HEK293 (cell line): ENCODE measurements at regions not wholly inside any gene's neighbourhood (a gene's known extent, or its start where the extent isn't known, plus 50 kb on each side); places are given as distances from the start of the nearest gene placed in this dataset.

Experiments
- CTCF ChIP-seq: fragments of 450-650 bp; formaldehyde crosslinking; IDR thresholded peaks from 2 replicates; pipeline ENCODE4 v1.5.1; 2016; ENCODE audit warnings: missing biosample characterization, missing genetic modification characterization
- MZF1 ChIP-seq: fragments of 450-650 bp; formaldehyde crosslinking; IDR thresholded peaks from 2 replicates; pipeline ENCODE4 v1.5.1; 2017; ENCODE audit warnings: missing biosample characterization, missing genetic modification characterization, borderline replicate concordance
- REST ChIP-seq: fragments of 450-650 bp; formaldehyde crosslinking; IDR thresholded peaks from 2 replicates; pipeline ENCODE4 v1.5.1; 2016; ENCODE audit warnings: missing biosample characterization, missing genetic modification characterization
- ZBTB1 ChIP-seq: fragments of 450-650 bp; formaldehyde crosslinking; IDR thresholded peaks from 2 replicates; pipeline ENCODE4 v1.5.1; 2016; ENCODE audit warnings: missing biosample characterization, missing genetic modification characterization
- ZBTB7A ChIP-seq: fragments of 450-650 bp; formaldehyde crosslinking; IDR thresholded peaks from 2 replicates; pipeline ENCODE4 v1.5.1; 2016; ENCODE audit warnings: low read depth, missing biosample characterization, missing genetic modification characterization
- ZBTB8A ChIP-seq: fragments of 450-650 bp; formaldehyde crosslinking; IDR thresholded peaks from 2 replicates; pipeline ENCODE4 v1.5.1; 2016; ENCODE audit warnings: missing biosample characterization, missing genetic modification characterization
- ZNF140 ChIP-seq: fragments of 450-650 bp; formaldehyde crosslinking; IDR thresholded peaks from 2 replicates; pipeline ENCODE4 v1.5.1; 2016; ENCODE audit warnings: missing biosample characterization, missing genetic modification characterization
- ZNF473 ChIP-seq: fragments of 450-650 bp; formaldehyde crosslinking; IDR thresholded peaks from 2 replicates; pipeline ENCODE4 v1.5.1; 2017; ENCODE audit warnings: missing biosample characterization, missing genetic modification characterization
- ZNF513 ChIP-seq: fragments of 450-650 bp; IDR thresholded peaks from 2 replicates; pipeline ENCODE4 v1.5.1; 2018; ENCODE audit warnings: missing biosample characterization, missing genetic modification characterization
- ZNF544 ChIP-seq: fragments of 450-650 bp; formaldehyde crosslinking; IDR thresholded peaks from 2 replicates; pipeline ENCODE4 v1.5.0; 2017; ENCODE audit warnings: missing biosample characterization, missing genetic modification characterization
- ZNF610 ChIP-seq: fragments of 450-650 bp; formaldehyde crosslinking; IDR thresholded peaks from 2 replicates; pipeline ENCODE4 v1.5.1; 2016; ENCODE audit warnings: missing biosample characterization, missing genetic modification characterization, borderline replicate concordance

- TF ChIP-seq CTCF (no peak), REST (tag by site-specific recombination) (no peak), ZNF610 (tag by site-specific recombination) (no peak), ZBTB7A (tag by site-specific recombination) (no peak), ZNF513 (tag by site-specific recombination) (no peak), MZF1 (tag by site-specific recombination) (no peak), ZBTB8A (tag by site-specific recombination) (no peak), ZBTB1 (tag by site-specific recombination) (no peak), ZNF140 (tag by site-specific recombination) (no peak), ZNF473 (tag by site-specific recombination) (no peak), ZNF544 (tag by site-specific recombination) (no peak)
These were observed 262.0 kb upstream of the KITLG start for GRCh38 chr12:88842314-88842713.
